Body of pancreas (tissue), 4 donors: ENCODE measurements at regions not wholly inside any gene's neighbourhood (a gene's known extent, or its start where the extent isn't known, plus 50 kb on each side); places are given as distances from the start of the nearest gene placed in this dataset.

Experiments
- ATAC-seq: fragments of 150-250 bp; one replicate; pipeline ENCODE4 v1.9.1; 2016
- DNase-seq, 4 donors: peaks; one replicate each; pipeline ENCODE4 v3.0.0-alpha.2; 2019
- H3K27ac ChIP-seq, 4 donors: fragments of 200-600 bp; sonication (generic); 1 replicate in 3 of 4; 2 replicates in 1 of 4; pipeline versions ENCODE4 v1.5.1 to v1.6.1; 2016 to 2019; ENCODE audit warnings: mild to moderate bottlenecking in 1 of 4, mixed read lengths in 1 of 4, moderate library complexity in 1 of 4
- H3K27me3 ChIP-seq, 2 donors: fragments of 200-600 bp; sonication (generic); one replicate each; pipeline ENCODE4 v1.6.0; 2016; ENCODE audit warnings: mild to moderate bottlenecking in 1 of 2
- H3K36me3 ChIP-seq, 2 donors: fragments of 200-600 bp; sonication (generic); replicated peaks in 1 of 2; 2 replicates each; pipeline ENCODE4 v1.5.1; 2016; ENCODE audit warnings: low read depth in 2 of 2; ENCODE audit not compliant: insufficient read depth in 1 of 2
- H3K4me1 ChIP-seq: fragments of 200-600 bp; sonication (generic); one replicate; pipeline ENCODE4 v1.6.0; 2016
- H3K4me3 ChIP-seq, 2 donors: fragments of 200-600 bp; sonication (generic); 1 replicate in 1 of 2; 2 replicates in 1 of 2; pipeline ENCODE4 v1.5.1; 2016 to 2019
- H3K9me3 ChIP-seq, 3 donors: fragments of 200-600 bp; sonication (generic); 1 replicate in 2 of 3; 2 replicates in 1 of 3; pipeline ENCODE4 v1.5.1; 2016
- POLR2A ChIP-seq, 3 donors: fragments of 450-650 bp; IDR thresholded peaks; one replicate each; pipeline ENCODE4 v1.6.1; 2016; ENCODE audit warnings: antibody characterized with exemption in 3 of 3, mild to moderate bottlenecking in 2 of 3
- WGBS, 2 donors: methylation state at CpG; one replicate each; pipeline ENCODE4 v1.1.5; 2017; 5-methylcytosine and 5-hydroxymethylcytosine counted together
- intact Hi-C: fragments of 100-400 bp; cut with DNase I; formaldehyde crosslinking; loops from one replicate; pipeline ENCODE4 v1.15.1; 2023
- TF ChIP-seq, protein P1 (sequence below), 7 experiments: fragments of 450-650 bp in 4 of 7; fragments of 200-600 bp in 3 of 7; sonication (generic) in 3 of 7; IDR thresholded peaks; one replicate each; pipeline ENCODE4 v1.5.1; 2016 to 2019; ENCODE audit warnings: antibody characterized with exemption in 7 of 7

DNA sequence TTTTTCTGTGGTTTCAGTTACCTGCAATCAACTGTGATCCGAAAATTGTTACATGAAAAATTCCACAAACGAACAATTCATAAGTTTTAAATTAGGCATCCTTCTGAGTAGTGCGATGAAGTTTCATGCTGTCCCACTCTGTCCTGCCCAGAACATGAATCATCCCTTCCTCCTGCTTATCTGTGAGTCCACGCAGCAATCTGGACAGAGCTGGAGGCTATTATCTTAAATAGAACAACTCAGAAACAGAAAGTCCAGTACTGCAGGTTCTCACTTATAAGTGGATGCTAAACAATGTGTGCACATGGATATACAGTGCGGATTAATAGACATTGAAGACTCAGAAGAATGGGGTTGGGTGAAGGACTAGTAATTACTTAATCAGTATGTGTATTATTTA, 583.7 kb upstream of the SPRY2 start:
- Histone ChIP-seq H3K27me3 (no peaks in the 10 kb centered on the region), H3K27ac (no peak overlapping the region), H3K4me3 (no peak overlapping the region), H3K4me1 (no peaks in the 10 kb centered on the region), H3K36me3 (no peaks in the 10 kb centered on the region), H3K9me3 (no peaks in the 10 kb centered on the region)
- 62 to 72% methylated on average over 5 of the region's 5 CpGs for WGBS, 2 donors
- ATAC-seq (no peak), DNase-seq (peak in 1 of 4 donors; percentile 3)
- TF ChIP-seq, protein P1, sequence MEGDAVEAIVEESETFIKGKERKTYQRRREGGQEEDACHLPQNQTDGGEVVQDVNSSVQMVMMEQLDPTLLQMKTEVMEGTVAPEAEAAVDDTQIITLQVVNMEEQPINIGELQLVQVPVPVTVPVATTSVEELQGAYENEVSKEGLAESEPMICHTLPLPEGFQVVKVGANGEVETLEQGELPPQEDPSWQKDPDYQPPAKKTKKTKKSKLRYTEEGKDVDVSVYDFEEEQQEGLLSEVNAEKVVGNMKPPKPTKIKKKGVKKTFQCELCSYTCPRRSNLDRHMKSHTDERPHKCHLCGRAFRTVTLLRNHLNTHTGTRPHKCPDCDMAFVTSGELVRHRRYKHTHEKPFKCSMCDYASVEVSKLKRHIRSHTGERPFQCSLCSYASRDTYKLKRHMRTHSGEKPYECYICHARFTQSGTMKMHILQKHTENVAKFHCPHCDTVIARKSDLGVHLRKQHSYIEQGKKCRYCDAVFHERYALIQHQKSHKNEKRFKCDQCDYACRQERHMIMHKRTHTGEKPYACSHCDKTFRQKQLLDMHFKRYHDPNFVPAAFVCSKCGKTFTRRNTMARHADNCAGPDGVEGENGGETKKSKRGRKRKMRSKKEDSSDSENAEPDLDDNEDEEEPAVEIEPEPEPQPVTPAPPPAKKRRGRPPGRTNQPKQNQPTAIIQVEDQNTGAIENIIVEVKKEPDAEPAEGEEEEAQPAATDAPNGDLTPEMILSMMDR (IDR thresholded peaks at IDR 0.05), result no peak
- TF ChIP-seq POLR2A (IDR thresholded peaks at IDR 0.05), result no peak
- intact Hi-C loops, result no loop called here

DNA sequence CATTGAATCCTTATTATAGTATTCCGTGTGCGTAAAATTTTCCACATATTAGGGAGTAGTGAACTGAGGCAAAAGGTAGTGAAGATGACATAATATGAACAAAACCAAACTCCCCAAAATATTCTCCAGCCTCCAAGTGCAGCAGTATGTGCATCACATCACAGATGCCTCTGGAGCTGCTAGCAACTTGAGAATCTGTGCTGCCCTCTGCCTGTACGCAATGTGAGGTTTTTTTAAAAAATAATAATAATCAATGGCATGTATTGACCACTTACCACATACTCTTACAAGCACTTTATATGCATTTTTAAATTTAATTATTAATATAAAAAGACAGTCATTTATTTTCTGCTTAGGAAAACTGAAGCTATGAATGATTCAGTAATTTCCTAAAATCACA, 583.0 kb upstream of the SPRY2 start:
- H3K9me3 ChIP-seq, result no peaks in the 10 kb centered on the region
- ATAC-seq (no peak), DNase-seq (no peak)
- WGBS, 2 donors, result 81 to 82% methylated on average over 3 of the region's 3 CpGs
- TF ChIP-seq, protein P1 (IDR thresholded peaks at IDR 0.05), result peak in 2 of 7 experiments; percentile 9 to 18
- no peak for TF ChIP-seq POLR2A (IDR thresholded peaks at IDR 0.05)
- no peaks in the 10 kb centered on the region for H3K27me3 ChIP-seq
- no peak overlapping the region for H3K27ac ChIP-seq
- intact Hi-C loops, result no loop called here
- H3K4me1 ChIP-seq, result no peaks in the 10 kb centered on the region
- no peaks in the 10 kb centered on the region for H3K36me3 ChIP-seq
- no peak overlapping the region for H3K4me3 ChIP-seq

DNA sequence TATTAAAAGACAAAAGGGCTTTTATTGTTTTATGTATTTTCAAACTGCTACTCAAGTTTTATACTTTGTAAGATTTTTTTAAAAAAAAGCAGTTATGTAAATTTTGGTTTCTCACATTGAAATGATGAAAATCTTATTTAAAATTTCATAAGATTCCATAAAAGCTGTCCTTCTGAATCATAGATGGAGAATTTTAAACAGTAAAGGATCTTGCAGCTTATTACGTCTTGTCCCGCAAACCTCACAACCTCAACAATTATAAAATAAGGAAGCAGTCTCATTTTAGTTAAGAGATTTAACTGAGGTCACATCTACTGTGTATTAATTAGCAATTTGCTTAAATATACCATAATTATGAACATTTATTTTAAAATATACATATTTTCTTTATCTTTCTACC, 581.0 kb upstream of the SPRY2 start:
- Histone ChIP-seq H3K36me3 (no peaks in the 10 kb centered on the region), H3K4me3 (no peak overlapping the region), H3K9me3 (no peaks in the 10 kb centered on the region), H3K4me1 (no peaks in the 10 kb centered on the region), H3K27ac (no peak overlapping the region), H3K27me3 (no peaks in the 10 kb centered on the region)
- ATAC-seq (no peak), DNase-seq (no peak)
- 91 to 94% methylated on average over 2 of the region's 2 CpGs for WGBS, 2 donors
- TF ChIP-seq, protein P1 (IDR thresholded peaks at IDR 0.05), result no peak
- no peak for TF ChIP-seq POLR2A (IDR thresholded peaks at IDR 0.05)
- intact Hi-C loops, result no loop called here

DNA sequence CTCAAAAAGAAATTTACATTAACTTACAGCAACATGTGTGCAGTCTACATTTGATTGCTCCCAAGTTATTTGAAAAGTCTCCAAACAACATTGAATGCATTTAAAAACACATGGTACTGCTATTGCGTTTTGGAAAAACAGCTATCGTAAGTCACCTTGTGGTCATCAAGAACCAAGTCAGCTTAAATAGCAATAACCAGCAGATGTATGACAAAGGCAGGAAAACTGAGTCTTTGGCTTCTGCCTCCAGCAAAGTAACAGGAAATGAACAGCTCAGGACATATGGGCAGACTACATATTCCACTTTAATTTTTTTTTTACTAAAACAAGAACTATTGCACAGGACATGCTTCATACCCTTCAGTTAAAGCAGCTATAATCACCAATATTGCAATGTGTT, 580.6 kb upstream of the SPRY2 start:
- H3K4me1 ChIP-seq, result no peaks in the 10 kb centered on the region
- intact Hi-C loops, result no loop called here
- 63 to 75% methylated on average over 2 of the region's 2 CpGs for WGBS, 2 donors
- no peak for DNase-seq
- H3K9me3 ChIP-seq, result no peaks in the 10 kb centered on the region
- no peak overlapping the region for H3K4me3 ChIP-seq
- no peak for ATAC-seq
- no peak for TF ChIP-seq POLR2A (IDR thresholded peaks at IDR 0.05)
- TF ChIP-seq, protein P1 (IDR thresholded peaks at IDR 0.05), result no peak
- no peak overlapping the region for H3K27ac ChIP-seq
- H3K27me3 ChIP-seq, result no peaks in the 10 kb centered on the region
- no peaks in the 10 kb centered on the region for H3K36me3 ChIP-seq

DNA sequence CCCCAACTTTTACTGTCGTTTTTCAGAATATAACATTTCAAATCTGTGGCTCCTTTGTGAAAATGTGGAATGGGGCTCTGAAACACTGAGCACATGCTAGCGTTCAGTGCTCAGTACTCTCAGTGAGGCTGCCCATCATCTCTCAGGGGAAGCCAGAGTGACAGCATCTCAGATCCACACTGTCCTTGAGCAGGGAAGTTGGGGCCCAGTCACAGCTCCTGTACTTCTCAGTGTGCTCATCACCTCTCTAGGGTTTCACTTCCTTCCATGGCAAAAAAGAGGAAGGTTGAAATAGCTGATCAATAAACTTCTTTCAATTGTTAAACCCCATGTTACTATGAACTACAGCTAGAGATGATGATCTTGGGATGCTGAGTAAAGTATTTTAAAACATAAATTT, 565.9 kb upstream of the SPRY2 start:
- no peak for ATAC-seq
- WGBS, 2 donors, result 64 to 65% methylated on average over 2 of the region's 2 CpGs

More for the DNA sequence above, 565.9 kb upstream of the SPRY2 start:
- Histone ChIP-seq H3K27me3 (no peaks in the 10 kb centered on the region), H3K9me3 (no peaks in the 10 kb centered on the region), H3K4me3 (no peak overlapping the region), H3K4me1 (no peaks in the 10 kb centered on the region), H3K36me3 (no peaks in the 10 kb centered on the region), H3K27ac (no peak overlapping the region)
- no peak for DNase-seq
- TF ChIP-seq, protein P1 (IDR thresholded peaks at IDR 0.05), result no peak
- TF ChIP-seq POLR2A (IDR thresholded peaks at IDR 0.05), result no peak
- intact Hi-C loops, result no loop called here
